ENCODE measurements at regions not wholly inside any gene's neighbourhood (a gene's known extent, or its start where the extent isn't known, plus 50 kb on each side); places are given as distances from the start of the nearest gene placed in this dataset.
A peak's percentile ranks its signal among the peaks of the same experiment; 100 is the strongest.

DNA sequence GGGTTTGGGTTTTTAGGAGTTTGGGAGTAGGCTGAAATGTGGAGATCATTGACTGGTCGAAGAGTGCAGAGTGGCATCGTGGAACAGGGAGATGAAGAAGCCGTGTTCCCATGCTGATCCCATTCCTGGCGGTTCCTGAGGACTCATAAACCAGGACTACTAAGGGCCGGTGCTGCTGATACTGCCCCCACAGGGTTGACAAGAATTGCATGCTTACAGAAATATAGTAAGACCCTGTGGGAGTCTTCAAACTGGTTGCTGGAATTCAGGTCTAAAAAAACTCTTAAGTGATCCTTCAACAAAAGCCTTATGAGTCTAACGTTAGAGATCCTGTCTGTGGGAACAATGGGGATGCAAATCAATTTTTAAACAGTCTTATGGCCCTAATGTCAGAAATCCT is 64.0 kb upstream of the ARHGAP5 start:
- no peaks in the 10 kb centered on the region for H3K9me3 ChIP-seq (ENCODE audit: insufficient read depth in 2 of 2, low read depth in 1 of 2, low read length in 1 of 2)
- no peaks in the 10 kb centered on the region; the same call in 1 of the 2 replicates for H3K23me2 ChIP-seq (ENCODE audit: low read depth, low read length)
- H3K9ac ChIP-seq (replicated peaks in 1 of 4; ENCODE audit: extremely low read depth in 1 of 4, low read depth in 3 of 4, low read length in 3 of 4): no peak overlapping the region
- no peak overlapping the region for H3K27ac ChIP-seq (ENCODE audit: low read depth, low read length)
- no peak overlapping the region for H4K8ac ChIP-seq (ENCODE audit: extremely low read depth, insufficient read depth, low read length)
- no peak overlapping the region for H2BK12ac ChIP-seq (ENCODE audit: low read depth, low read length)
- no peak overlapping the region for H3K4ac ChIP-seq (replicated peaks; ENCODE audit: insufficient read length, low read depth, low read length)
- no peak overlapping the region for H3K14ac ChIP-seq (ENCODE audit: insufficient read length)
- POLR2A ChIA-PET (ENCODE audit: partially characterized antibody): no interaction called here
- no peaks in the 10 kb centered on the region for H3K79me1 ChIP-seq (ENCODE audit: low read depth, low read length)
- peak in 1 of 2 experiments; percentile 9 for DNase-seq (ENCODE audit: low read depth in 1 of 2, low spot score in 2 of 2)
- H3K23ac ChIP-seq (ENCODE audit: insufficient read length): no peak overlapping the region
- no peaks in the 10 kb centered on the region for H3K4me1 ChIP-seq (replicated peaks in 1 of 4; ENCODE audit: control insufficient read depth in 3 of 4, insufficient read depth in 4 of 4, low read length in 3 of 4)
- no peaks in the 10 kb centered on the region for H3K79me2 ChIP-seq (ENCODE audit: control insufficient read depth in 1 of 2, insufficient read depth in 2 of 2, low read length in 2 of 2)
- no peak overlapping the region for H4K91ac ChIP-seq (replicated peaks; ENCODE audit: insufficient read length, low read length)
- no peak overlapping the region for H4K5ac ChIP-seq (ENCODE audit: insufficient read length, low read depth, low read length)
- CTCF ChIA-PET (ENCODE audit: partially characterized antibody): interaction anchor here (1.6 to 1.9 kb wide), 3 partner anchors 21 to 88 kb away, joined by 3 to 4 read pairs (median 4); no protein-coding TSS in a partner anchor
- H3K36me3 ChIP-seq (ENCODE audit: control insufficient read depth in 2 of 4, insufficient read depth in 4 of 4, low read length in 3 of 4): no peaks in the 10 kb centered on the region
- 0 out of 2 replicates have a peak overlapping the region, but pooled peaks have one; percentile 35 for H2AFZ ChIP-seq (ENCODE audit: low read length)
- no peak overlapping the region for H2BK15ac ChIP-seq (ENCODE audit: low read length)
- WGBS, 2 experiments (ENCODE audit: extremely low coverage in 1 of 2, insufficient coverage in 1 of 2, insufficient read length in 1 of 2, insufficient replicate concordance in 2 of 2, low coverage in 1 of 2, low lambda C conversion rate in 2 of 2, missing lambda C conversion rate in 1 of 2): 77% methylated on average over 6 of the region's 6 CpGs; no CpG with 5 or more reads in 1 of the 2 experiments
- no peak overlapping the region for H2BK120ac ChIP-seq (replicated peaks; ENCODE audit: low read depth, low read length)
- H3K56ac ChIP-seq (replicated peaks; ENCODE audit: insufficient read length, low read depth, low read length): no peak overlapping the region
- no peaks in the 10 kb centered on the region for H4K20me1 ChIP-seq (replicated peaks in 1 of 2; ENCODE audit: control insufficient read depth in 1 of 2, insufficient read depth in 2 of 2, low read length in 2 of 2)
- no peaks in the 10 kb centered on the region; a peak in 1 of 7 replicates for H3K27me3 ChIP-seq (replicated peaks in 1 of 4; ENCODE audit: control insufficient read depth in 3 of 4, extremely low read depth in 1 of 4, insufficient read depth in 3 of 4, low read length in 3 of 4)
- FAIRE-seq: no peak
- H3K18ac ChIP-seq (ENCODE audit: extremely low read depth, low read length): no peak overlapping the region
- H3K4me2 ChIP-seq (ENCODE audit: insufficient read depth in 1 of 2, low read depth in 2 of 2, low read length in 2 of 2): no peak overlapping the region
- no peak overlapping the region for H2AK5ac ChIP-seq (ENCODE audit: low read depth, low read length)
- no peak overlapping the region for H2BK20ac ChIP-seq (ENCODE audit: low read length)
- no peak overlapping the region for H2BK5ac ChIP-seq (ENCODE audit: low read depth, low read length)
- no peak overlapping the region for H3K4me3 ChIP-seq (ENCODE audit: extremely low read depth in 1 of 4, insufficient read depth in 2 of 4, low read depth in 3 of 4, low read length in 4 of 4)
- TF ChIP-seq CTCF (IDR thresholded peaks at IDR 0.05; ENCODE audit: control extremely low read depth in 1 of 3, insufficient read depth in 1 of 3, low read depth in 1 of 3, low read length in 3 of 3) (peak; percentile 44 to 65 (median 46)), GABPA (IDR thresholded peaks at IDR 0.05; ENCODE audit: borderline replicate concordance, insufficient read depth, low read length) (no peak), SIRT6 (IDR thresholded peaks at IDR 0.05; ENCODE audit: low read length) (no peak), HDAC6 (IDR thresholded peaks at IDR 0.05; ENCODE audit: low read depth, low read length) (no peak), CTBP2 (IDR thresholded peaks at IDR 0.05; ENCODE audit: borderline replicate concordance, insufficient read depth, insufficient read length, low read length) (no peak), MAX (IDR thresholded peaks at IDR 0.05) (no peak), YY1 (IDR thresholded peaks at IDR 0.05; ENCODE audit: low read depth, low read length) (no peak), RAD21 (IDR thresholded peaks at IDR 0.05 in 1 of 2, conservative IDR thresholded peaks at IDR 0.05 in 1 of 2; ENCODE audit: low read depth in 2 of 2, low read length in 2 of 2) (peak; percentile 43 to 65)

All from H1 (cell line).